ENCODE measurements at regions not wholly inside any gene's neighbourhood (a gene's known extent, or its start where the extent isn't known, plus 50 kb on each side); places are given as distances from the start of the nearest gene placed in this dataset.

DNA sequence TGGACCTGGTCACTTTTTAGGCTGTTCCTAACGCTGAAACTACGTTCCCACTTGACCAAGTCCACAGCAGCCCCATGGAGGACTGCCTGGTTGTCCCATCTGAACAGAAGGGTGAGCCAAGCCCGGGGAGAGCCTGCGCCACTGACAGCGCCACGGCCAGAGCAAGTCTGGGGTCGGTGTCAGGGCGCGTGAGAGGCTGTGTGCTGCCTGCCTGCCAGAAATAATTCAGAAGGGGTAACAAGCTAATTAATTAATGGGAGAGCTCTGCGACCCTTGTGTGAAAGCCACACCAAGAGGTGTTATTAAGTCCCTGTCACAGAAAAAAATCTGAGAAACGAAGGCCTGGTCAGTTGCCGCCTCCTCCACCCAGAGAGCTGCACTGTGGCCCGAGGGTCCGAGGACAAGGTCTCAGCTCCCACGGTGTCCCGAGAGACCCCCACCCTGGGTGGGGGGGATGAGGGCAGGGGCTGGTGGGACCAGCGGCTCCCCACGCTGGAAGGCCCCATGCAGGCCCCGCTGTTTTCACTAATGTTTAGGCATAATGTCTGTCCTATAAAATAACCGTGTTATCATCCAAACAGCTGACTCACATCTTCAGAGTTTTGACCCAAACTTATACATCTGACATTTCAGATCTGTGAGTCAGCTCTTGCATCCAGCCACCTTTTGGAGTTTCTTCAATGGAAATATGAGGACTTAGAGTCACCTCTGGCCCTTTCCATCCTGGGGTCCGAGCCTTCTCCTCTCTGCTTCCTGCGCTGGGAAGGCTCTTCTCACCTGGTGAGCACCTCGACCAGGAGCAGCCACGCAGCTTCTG, 58.5 kb downstream of the DLL1 start:
- peak; percentile 27 for DNase-seq (ENCODE audit: low read depth)
- TF ChIP-seq, protein P1, sequence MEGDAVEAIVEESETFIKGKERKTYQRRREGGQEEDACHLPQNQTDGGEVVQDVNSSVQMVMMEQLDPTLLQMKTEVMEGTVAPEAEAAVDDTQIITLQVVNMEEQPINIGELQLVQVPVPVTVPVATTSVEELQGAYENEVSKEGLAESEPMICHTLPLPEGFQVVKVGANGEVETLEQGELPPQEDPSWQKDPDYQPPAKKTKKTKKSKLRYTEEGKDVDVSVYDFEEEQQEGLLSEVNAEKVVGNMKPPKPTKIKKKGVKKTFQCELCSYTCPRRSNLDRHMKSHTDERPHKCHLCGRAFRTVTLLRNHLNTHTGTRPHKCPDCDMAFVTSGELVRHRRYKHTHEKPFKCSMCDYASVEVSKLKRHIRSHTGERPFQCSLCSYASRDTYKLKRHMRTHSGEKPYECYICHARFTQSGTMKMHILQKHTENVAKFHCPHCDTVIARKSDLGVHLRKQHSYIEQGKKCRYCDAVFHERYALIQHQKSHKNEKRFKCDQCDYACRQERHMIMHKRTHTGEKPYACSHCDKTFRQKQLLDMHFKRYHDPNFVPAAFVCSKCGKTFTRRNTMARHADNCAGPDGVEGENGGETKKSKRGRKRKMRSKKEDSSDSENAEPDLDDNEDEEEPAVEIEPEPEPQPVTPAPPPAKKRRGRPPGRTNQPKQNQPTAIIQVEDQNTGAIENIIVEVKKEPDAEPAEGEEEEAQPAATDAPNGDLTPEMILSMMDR (conservative IDR thresholded peaks at IDR 0.05; ENCODE audit: low read depth, low read length), result no peak
- H3K4me3 ChIP-seq (ENCODE audit: low read depth, low read length), result no peak overlapping the region

DNA sequence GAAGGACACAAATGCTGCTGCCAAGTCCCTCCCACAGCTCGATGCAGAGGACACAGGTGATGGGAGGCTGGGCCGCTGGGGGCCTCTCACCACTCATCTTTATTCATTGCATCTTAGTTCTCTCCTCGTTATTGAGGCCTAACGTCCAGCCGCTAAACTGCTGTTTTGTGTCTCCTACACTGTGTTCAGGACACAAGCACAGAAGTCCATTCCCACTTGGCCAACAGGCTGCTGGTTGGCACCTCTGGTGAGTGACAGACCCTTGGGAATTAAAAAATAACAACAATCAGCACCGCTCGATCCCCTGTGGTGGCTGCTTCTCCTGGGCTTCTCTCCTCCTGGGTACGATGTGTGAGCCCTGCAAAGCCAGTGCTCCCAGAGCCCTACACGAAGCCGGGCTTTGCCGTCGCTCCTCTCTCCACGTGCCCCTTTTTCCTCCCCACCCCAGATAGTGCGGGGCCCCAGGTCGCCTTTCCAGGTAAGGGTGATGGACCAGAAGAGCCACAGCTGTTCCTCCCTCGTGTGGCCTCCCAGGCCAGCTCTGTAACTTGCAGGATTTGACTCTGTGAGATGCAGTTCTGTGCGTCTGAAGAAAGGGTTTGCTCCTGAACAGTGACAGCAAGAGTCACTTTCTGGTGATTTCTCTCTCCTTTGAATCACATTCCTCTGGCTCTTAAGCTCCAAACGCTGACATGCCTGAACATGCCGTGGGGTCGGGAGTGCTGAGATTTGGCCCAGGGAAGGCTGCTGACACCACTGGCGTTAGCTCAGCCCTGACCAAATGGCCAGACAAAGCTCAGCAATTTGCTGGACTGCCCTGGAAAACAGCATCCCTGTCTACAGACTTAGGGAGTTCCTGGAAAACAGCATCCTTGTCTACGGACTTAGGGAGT, 59.3 kb downstream of the DLL1 start:
- TF ChIP-seq, protein P1 (conservative IDR thresholded peaks at IDR 0.05; ENCODE audit: low read depth, low read length), result no peak
- no peak overlapping the region for H3K4me3 ChIP-seq (ENCODE audit: low read depth, low read length)
- DNase-seq (ENCODE audit: low read depth), result peak; percentile 11

DNA sequence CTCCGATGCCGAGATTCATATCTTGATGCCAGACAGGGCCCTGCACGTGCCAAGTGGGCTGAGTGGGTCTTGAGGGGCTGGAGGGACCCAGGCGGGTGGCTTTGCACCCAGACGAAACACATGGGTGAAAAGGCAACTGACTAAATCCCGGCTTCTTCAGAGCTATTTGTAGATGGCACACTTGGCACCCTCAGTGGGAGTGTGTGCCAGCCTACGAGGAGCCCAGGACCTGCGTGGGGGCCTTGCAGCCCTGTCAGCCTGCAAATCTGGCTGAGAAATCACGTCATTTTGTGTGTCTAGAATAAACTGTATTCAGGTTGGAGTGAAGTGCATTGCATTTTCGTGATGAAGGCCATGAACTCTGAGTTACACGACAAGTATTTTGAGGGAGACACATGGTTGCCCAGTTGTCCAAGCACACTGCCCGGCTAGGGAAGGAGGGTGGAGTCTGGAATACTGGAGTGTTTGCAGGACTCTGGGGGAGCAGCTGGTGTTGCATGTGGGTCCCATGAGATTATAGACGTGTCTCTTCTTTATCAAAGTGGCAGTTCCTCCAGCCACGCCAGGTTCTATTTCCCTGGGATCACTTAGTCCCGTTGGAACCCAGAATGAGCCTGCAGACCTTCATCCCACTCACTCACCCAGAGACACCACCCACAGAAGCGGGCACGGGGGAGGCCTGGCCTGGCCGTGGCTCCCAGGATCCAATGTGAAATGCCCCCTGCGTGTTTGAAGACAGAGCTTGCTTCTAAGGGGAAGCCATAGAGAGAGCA, 60.2 kb downstream of the DLL1 start:
- TF ChIP-seq, protein P1 (conservative IDR thresholded peaks at IDR 0.05; ENCODE audit: low read depth, low read length), result no peak
- H3K4me3 ChIP-seq (ENCODE audit: low read depth, low read length), result no peak overlapping the region
- DNase-seq (ENCODE audit: low read depth), result no peak

DNA sequence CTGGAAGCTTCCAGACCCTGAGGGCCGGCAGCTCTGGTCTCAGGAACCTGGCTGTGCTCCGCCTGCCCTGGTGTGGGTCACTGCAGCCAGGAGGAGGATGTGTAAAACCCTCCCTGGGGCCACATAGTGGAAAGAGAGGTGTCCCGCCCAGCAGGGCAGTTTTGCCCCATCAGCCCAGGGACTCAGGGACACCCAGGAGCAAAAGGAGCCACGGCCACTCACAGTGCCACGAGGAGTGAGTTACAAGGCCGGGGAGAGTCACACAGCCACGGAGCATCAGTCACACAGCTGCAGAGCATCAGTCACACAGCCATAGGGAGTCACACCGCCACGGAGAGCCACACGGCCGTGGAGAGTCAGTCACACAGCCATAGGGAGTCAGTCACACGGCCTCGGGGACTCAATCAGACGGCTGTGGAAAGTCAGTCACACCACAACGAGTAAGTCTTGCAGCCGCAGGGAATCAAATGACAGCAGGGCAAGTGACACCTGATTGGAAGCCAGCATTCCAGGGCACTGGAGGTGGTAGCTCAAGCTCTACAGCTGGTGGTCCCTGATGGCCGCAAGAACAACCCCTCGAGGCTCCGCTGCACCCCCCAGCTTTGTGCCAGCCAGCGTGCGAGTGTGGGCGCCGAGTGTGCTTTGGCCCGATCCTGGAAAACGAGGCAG, 60.9 kb downstream of the DLL1 start:
- TF ChIP-seq, protein P1 (conservative IDR thresholded peaks at IDR 0.05; ENCODE audit: low read depth, low read length), result no peak
- H3K4me3 ChIP-seq (ENCODE audit: low read depth, low read length), result no peak overlapping the region
- DNase-seq (ENCODE audit: low read depth), result no peak

DNA sequence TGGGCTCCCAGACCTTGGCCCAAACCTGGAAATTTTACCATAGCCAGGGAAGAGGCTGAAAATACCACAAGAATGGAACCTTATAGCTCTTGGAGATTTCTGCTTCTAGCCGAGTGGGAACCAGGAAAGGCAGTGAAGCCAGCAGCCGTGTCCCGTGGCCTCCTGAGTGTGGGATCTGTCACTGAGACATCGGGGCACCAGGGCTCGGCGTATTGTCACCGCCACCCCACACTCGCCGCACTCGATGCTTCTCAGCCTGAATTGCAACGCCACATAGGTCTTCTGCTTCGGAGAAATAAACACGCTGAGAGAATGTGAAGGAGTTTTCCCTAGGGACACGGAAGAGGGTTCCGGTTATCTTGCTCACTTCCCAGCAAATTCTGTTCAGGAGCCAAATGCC, 61.5 kb downstream of the DLL1 start:
- DNase-seq (ENCODE audit: low read depth), result no peak

DNA sequence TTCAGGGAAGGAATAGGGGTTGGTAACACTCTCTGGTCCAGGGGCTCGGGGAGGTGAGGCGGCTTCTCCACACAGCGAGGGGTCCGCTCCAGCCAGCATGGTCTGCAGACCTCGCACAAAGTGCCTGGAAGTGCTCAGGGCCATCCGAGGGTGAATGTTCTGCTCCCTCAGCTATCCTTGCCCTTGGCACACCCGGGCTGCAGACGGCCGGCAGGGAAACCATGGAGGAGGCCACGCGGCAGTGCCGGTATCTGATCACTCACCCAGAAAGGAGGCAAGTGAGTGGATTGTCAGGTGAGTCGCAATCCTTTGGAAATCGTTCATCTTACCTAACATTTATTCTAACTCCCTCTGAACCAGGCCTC, 62.0 kb downstream of the DLL1 start:
- no peak for DNase-seq (ENCODE audit: low read depth)

More for the DNA sequence above, 61.5 kb downstream of the DLL1 start:
- TF ChIP-seq, protein P1 (conservative IDR thresholded peaks at IDR 0.05; ENCODE audit: low read depth, low read length), result no peak
- no peak overlapping the region for H3K4me3 ChIP-seq (ENCODE audit: low read depth, low read length)

More for the DNA sequence above, 62.0 kb downstream of the DLL1 start:
- TF ChIP-seq, protein P1 (conservative IDR thresholded peaks at IDR 0.05; ENCODE audit: low read depth, low read length), result no peak
- H3K4me3 ChIP-seq (ENCODE audit: low read depth, low read length), result no peak overlapping the region
